ENCODE measurements at regions not wholly inside any gene's neighbourhood (a gene's known extent, or its start where the extent isn't known, plus 50 kb on each side); places are given as distances from the start of the nearest gene placed in this dataset.

GRCh38 chr3:40631341-40631995 is 106.7 kb downstream of the ZNF621 start:
- no peak for TF ChIP-seq EZH2 (IDR thresholded peaks at IDR 0.05; ENCODE audit: low read length, missing control alignments)
- TF ChIP-seq, protein P1, sequence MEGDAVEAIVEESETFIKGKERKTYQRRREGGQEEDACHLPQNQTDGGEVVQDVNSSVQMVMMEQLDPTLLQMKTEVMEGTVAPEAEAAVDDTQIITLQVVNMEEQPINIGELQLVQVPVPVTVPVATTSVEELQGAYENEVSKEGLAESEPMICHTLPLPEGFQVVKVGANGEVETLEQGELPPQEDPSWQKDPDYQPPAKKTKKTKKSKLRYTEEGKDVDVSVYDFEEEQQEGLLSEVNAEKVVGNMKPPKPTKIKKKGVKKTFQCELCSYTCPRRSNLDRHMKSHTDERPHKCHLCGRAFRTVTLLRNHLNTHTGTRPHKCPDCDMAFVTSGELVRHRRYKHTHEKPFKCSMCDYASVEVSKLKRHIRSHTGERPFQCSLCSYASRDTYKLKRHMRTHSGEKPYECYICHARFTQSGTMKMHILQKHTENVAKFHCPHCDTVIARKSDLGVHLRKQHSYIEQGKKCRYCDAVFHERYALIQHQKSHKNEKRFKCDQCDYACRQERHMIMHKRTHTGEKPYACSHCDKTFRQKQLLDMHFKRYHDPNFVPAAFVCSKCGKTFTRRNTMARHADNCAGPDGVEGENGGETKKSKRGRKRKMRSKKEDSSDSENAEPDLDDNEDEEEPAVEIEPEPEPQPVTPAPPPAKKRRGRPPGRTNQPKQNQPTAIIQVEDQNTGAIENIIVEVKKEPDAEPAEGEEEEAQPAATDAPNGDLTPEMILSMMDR (conservative IDR thresholded peaks at IDR 0.05 in 1 of 2, IDR thresholded peaks at IDR 0.05 in 1 of 2; ENCODE audit: low read depth in 1 of 2, low read length in 2 of 2): no peak
- Histone ChIP-seq H3K4me2 (ENCODE audit: extremely low read depth, insufficient read depth, low read length) (no peak overlapping the region), H4K20me1 (ENCODE audit: control insufficient read depth, extremely low read depth, insufficient read depth, low read length) (no peaks in the 10 kb centered on the region), H3K9ac (ENCODE audit: insufficient read depth, low read length) (no peak overlapping the region), H3K4me3 (replicated peaks in 1 of 4; ENCODE audit: control extremely low read depth in 1 of 4, insufficient read depth in 1 of 4, low read depth in 3 of 4, low read length in 4 of 4) (no peak overlapping the region), H3K79me2 (ENCODE audit: control insufficient read depth, insufficient read depth, low read length) (no peaks in the 10 kb centered on the region), H3K9me3 (ENCODE audit: control insufficient read depth, insufficient read depth, low read depth, low read length) (no peaks in the 10 kb centered on the region), H3K27ac (ENCODE audit: insufficient read depth, low read length) (no peak overlapping the region), H3K36me3 (ENCODE audit: control insufficient read depth, insufficient read depth, low read length) (no peaks in the 10 kb centered on the region), H2AFZ (ENCODE audit: low read length) (no peak overlapping the region), H3K4me1 (ENCODE audit: control insufficient read depth, extremely low read depth, insufficient read depth, low read length) (no peaks in the 10 kb centered on the region), H3K27me3 (ENCODE audit: control insufficient read depth, insufficient read depth, low read length) (no peaks in the 10 kb centered on the region)
- DNase-seq (ENCODE audit: low read depth in 2 of 2): no peak

- Histone ChIP-seq H3K27me3 (ENCODE audit: control insufficient read depth, insufficient read depth, low read length) (no peaks in the 10 kb centered on the region), H3K9ac (ENCODE audit: insufficient read depth, low read length) (no peak overlapping the region), H2AFZ (ENCODE audit: low read length) (no peak overlapping the region), H3K36me3 (ENCODE audit: control insufficient read depth, insufficient read depth, low read length) (no peaks in the 10 kb centered on the region), H3K79me2 (ENCODE audit: control insufficient read depth, insufficient read depth, low read length) (no peaks in the 10 kb centered on the region), H4K20me1 (ENCODE audit: control insufficient read depth, extremely low read depth, insufficient read depth, low read length) (no peaks in the 10 kb centered on the region), H3K4me1 (ENCODE audit: control insufficient read depth, extremely low read depth, insufficient read depth, low read length) (no peaks in the 10 kb centered on the region), H3K4me3 (replicated peaks in 1 of 4; ENCODE audit: control extremely low read depth in 1 of 4, insufficient read depth in 1 of 4, low read depth in 3 of 4, low read length in 4 of 4) (no peak overlapping the region), H3K9me3 (ENCODE audit: control insufficient read depth, insufficient read depth, low read depth, low read length) (no peaks in the 10 kb centered on the region), H3K4me2 (ENCODE audit: extremely low read depth, insufficient read depth, low read length) (no peak overlapping the region), H3K27ac (ENCODE audit: insufficient read depth, low read length) (no peak overlapping the region)
- TF ChIP-seq, protein P1 (conservative IDR thresholded peaks at IDR 0.05 in 1 of 2, IDR thresholded peaks at IDR 0.05 in 1 of 2; ENCODE audit: low read depth in 1 of 2, low read length in 2 of 2): no peak
- TF ChIP-seq EZH2 (IDR thresholded peaks at IDR 0.05; ENCODE audit: low read length, missing control alignments): no peak
- DNase-seq (ENCODE audit: low read depth in 2 of 2): no peak
Measured at GRCh38 chr3:40637906-40638305, 113.1 kb downstream of the ZNF621 start.

- Histone ChIP-seq H3K9ac (ENCODE audit: insufficient read depth, low read length) (no peak overlapping the region), H3K9me3 (ENCODE audit: control insufficient read depth, insufficient read depth, low read depth, low read length) (no peaks in the 10 kb centered on the region), H3K79me2 (ENCODE audit: control insufficient read depth, insufficient read depth, low read length) (no peaks in the 10 kb centered on the region), H3K27me3 (ENCODE audit: control insufficient read depth, insufficient read depth, low read length) (no peaks in the 10 kb centered on the region), H2AFZ (ENCODE audit: low read length) (no peak overlapping the region), H3K36me3 (ENCODE audit: control insufficient read depth, insufficient read depth, low read length) (no peaks in the 10 kb centered on the region), H3K4me1 (ENCODE audit: control insufficient read depth, extremely low read depth, insufficient read depth, low read length) (no peaks in the 10 kb centered on the region), H4K20me1 (ENCODE audit: control insufficient read depth, extremely low read depth, insufficient read depth, low read length) (no peaks in the 10 kb centered on the region), H3K4me2 (ENCODE audit: extremely low read depth, insufficient read depth, low read length) (no peak overlapping the region), H3K27ac (ENCODE audit: insufficient read depth, low read length) (no peak overlapping the region), H3K4me3 (replicated peaks in 1 of 4; ENCODE audit: control extremely low read depth in 1 of 4, insufficient read depth in 1 of 4, low read depth in 3 of 4, low read length in 4 of 4) (no peak overlapping the region)
- DNase-seq (ENCODE audit: low read depth in 2 of 2): no peak
- TF ChIP-seq, protein P1 (conservative IDR thresholded peaks at IDR 0.05 in 1 of 2, IDR thresholded peaks at IDR 0.05 in 1 of 2; ENCODE audit: low read depth in 1 of 2, low read length in 2 of 2): no peak
- TF ChIP-seq EZH2 (IDR thresholded peaks at IDR 0.05; ENCODE audit: low read length, missing control alignments): no peak
Measured at GRCh38 chr3:40639006-40639405, 114.2 kb downstream of the ZNF621 start.

Data from fibroblast of lung (primary cell).